ENCODE measurements at regions not wholly inside any gene's neighbourhood (a gene's known extent, or its start where the extent isn't known, plus 50 kb on each side); places are given as distances from the start of the nearest gene placed in this dataset.

GRCh38 chr3:148211725-148212124, 486.0 kb upstream of the AGTR1 start:
- ATAC-seq (ENCODE audit: low FRiP score in 2 of 2) (peak in 1 of 2 donors; percentile 64), DNase-seq (no peak)
- TF ChIP-seq CTCF (IDR thresholded peaks at IDR 0.05) (no peak), POLR2A (IDR thresholded peaks at IDR 0.05) (no peak), EP300 (IDR thresholded peaks at IDR 0.05) (no peak), POLR2AphosphoS5 (IDR thresholded peaks at IDR 0.05) (no peak)
- H3K27ac ChIP-seq = no peak overlapping the region
- H3K4me3 ChIP-seq = no peak overlapping the region
- no peaks in the 10 kb centered on the region for H3K36me3 ChIP-seq
- no peaks in the 10 kb centered on the region for H3K9me3 ChIP-seq
- no peaks in the 10 kb centered on the region for H3K27me3 ChIP-seq
- H3K4me1 ChIP-seq = no peaks in the 10 kb centered on the region

GRCh38 chr3:148214705-148215104, 483.0 kb upstream of the AGTR1 start:
- TF ChIP-seq CTCF (IDR thresholded peaks at IDR 0.05) = no peak
- no peak for TF ChIP-seq POLR2A (IDR thresholded peaks at IDR 0.05)
- no peak for TF ChIP-seq EP300 (IDR thresholded peaks at IDR 0.05)
- no peak for TF ChIP-seq POLR2AphosphoS5 (IDR thresholded peaks at IDR 0.05)
- DNase-seq = no peak
- no peak overlapping the region for H3K27ac ChIP-seq
- no peaks in the 10 kb centered on the region for H3K9me3 ChIP-seq
- 86 to 89% methylated on average over 3 of the region's 3 CpGs for WGBS, 2 donors
- no peaks in the 10 kb centered on the region for H3K36me3 ChIP-seq
- ATAC-seq (ENCODE audit: low FRiP score in 2 of 2) = no peak
- H3K4me1 ChIP-seq = no peaks in the 10 kb centered on the region
- no peaks in the 10 kb centered on the region for H3K27me3 ChIP-seq
- no peak overlapping the region for H3K4me3 ChIP-seq

- H3K36me3 ChIP-seq = no peaks in the 10 kb centered on the region
- 59 to 72% methylated on average over 3 of the region's 3 CpGs for WGBS, 2 donors
- ATAC-seq (ENCODE audit: low FRiP score in 2 of 2) (no peak), DNase-seq (no peak)
- H3K27ac ChIP-seq = no peak overlapping the region
- H3K9me3 ChIP-seq = no peaks in the 10 kb centered on the region
- no peak for TF ChIP-seq EP300 (IDR thresholded peaks at IDR 0.05)
- TF ChIP-seq CTCF (IDR thresholded peaks at IDR 0.05) = no peak
- TF ChIP-seq POLR2A (IDR thresholded peaks at IDR 0.05) = no peak
- no peak for TF ChIP-seq POLR2AphosphoS5 (IDR thresholded peaks at IDR 0.05)
- H3K4me3 ChIP-seq = no peak overlapping the region
- H3K4me1 ChIP-seq = no peaks in the 10 kb centered on the region
- H3K27me3 ChIP-seq = no peaks in the 10 kb centered on the region
Observed at GRCh38 chr3:148217317-148217716, 480.4 kb upstream of the AGTR1 start.

GRCh38 chr3:148218222-148218621, 479.5 kb upstream of the AGTR1 start:
- no peaks in the 10 kb centered on the region for H3K9me3 ChIP-seq
- TF ChIP-seq CTCF (IDR thresholded peaks at IDR 0.05) (no peak), EP300 (IDR thresholded peaks at IDR 0.05) (no peak), POLR2A (IDR thresholded peaks at IDR 0.05) (no peak), POLR2AphosphoS5 (IDR thresholded peaks at IDR 0.05) (no peak)
- DNase-seq (no peak), ATAC-seq (ENCODE audit: low FRiP score in 2 of 2) (no peak)
- no peaks in the 10 kb centered on the region for H3K27me3 ChIP-seq
- no peak overlapping the region for H3K4me3 ChIP-seq
- 63 to 64% methylated on average over 3 of the region's 3 CpGs for WGBS, 2 donors
- no peak overlapping the region for H3K27ac ChIP-seq
- H3K4me1 ChIP-seq = no peaks in the 10 kb centered on the region
- H3K36me3 ChIP-seq = no peaks in the 10 kb centered on the region

- Histone ChIP-seq H3K4me3 (no peak overlapping the region), H3K4me1 (no peaks in the 10 kb centered on the region), H3K27me3 (no peaks in the 10 kb centered on the region), H3K9me3 (no peaks in the 10 kb centered on the region), H3K27ac (no peak overlapping the region), H3K36me3 (no peaks in the 10 kb centered on the region)
- ATAC-seq (ENCODE audit: low FRiP score in 2 of 2) (no peak), DNase-seq (no peak)
- 90 to 92% methylated on average over 2 of the region's 2 CpGs for WGBS, 2 donors
- TF ChIP-seq EP300 (IDR thresholded peaks at IDR 0.05) (no peak), CTCF (IDR thresholded peaks at IDR 0.05) (no peak), POLR2AphosphoS5 (IDR thresholded peaks at IDR 0.05) (no peak), POLR2A (IDR thresholded peaks at IDR 0.05) (no peak)
Observed at GRCh38 chr3:148219999-148220398, 477.7 kb upstream of the AGTR1 start.
